SHP77 treated with DMSO at 0.1 percent for 48 hours (cell line): ENCODE measurements at regions not wholly inside any gene's neighbourhood (a gene's known extent, or its start where the extent isn't known, plus 50 kb on each side); places are given as distances from the start of the nearest gene placed in this dataset.
"Not testable (repeated sequence)": the region's sequence is repeated elsewhere in the genome, so short reads cannot be mapped to it uniquely, and the experiment has no call there.

ENCODE experiments used
- DNase-seq: peaks from one replicate; lab custom pipeline; 2025; lab: John Stamatoyannopoulos, UW

GRCh38 chr3:164748626-164749025, 329.7 kb downstream of the SI start:
- no peak for DNase-seq

- no peak for DNase-seq
Observed at GRCh38 chr3:164741869-164742268, 336.4 kb downstream of the SI start.

GRCh38 chr3:164737174-164737573, 341.1 kb downstream of the SI start:
- no peak for DNase-seq

GRCh38 chr3:164732166-164732565, 346.1 kb downstream of the SI start:
- no peak for DNase-seq

GRCh38 chr3:164730815-164731360, 347.4 kb downstream of the SI start:
- no peak for DNase-seq

GRCh38 chr3:164723396-164723795, 354.9 kb downstream of the SI start:
- no peak for DNase-seq

GRCh38 chr3:164702808-164703207, 375.5 kb downstream of the SI start:
- not testable (repeated sequence) for DNase-seq

GRCh38 chr3:164687902-164688301, 390.4 kb downstream of the SI start:
- no peak for DNase-seq

GRCh38 chr3:164687211-164687610, 391.1 kb downstream of the SI start:
- DNase-seq: no peak

GRCh38 chr3:164683489-164683888, 394.8 kb downstream of the SI start:
- no peak for DNase-seq

- DNase-seq: no peak
Observed at GRCh38 chr3:164679245-164679644, 399.1 kb downstream of the SI start.

- no peak for DNase-seq
Observed at GRCh38 chr3:164677317-164677716, 401.0 kb downstream of the SI start.

GRCh38 chr3:164673738-164674137, 404.6 kb downstream of the SI start:
- DNase-seq: no peak

- DNase-seq: no peak
Observed at GRCh38 chr3:164658125-164658524, 420.2 kb downstream of the SI start.

- DNase-seq: no peak
Observed at GRCh38 chr3:164657631-164658030, 420.7 kb downstream of the SI start.

GRCh38 chr3:164655462-164655861, 422.8 kb downstream of the SI start:
- no peak for DNase-seq

- no peak for DNase-seq
Observed at GRCh38 chr3:164641071-164641470, 437.2 kb downstream of the SI start.

GRCh38 chr3:164640591-164640990, 437.7 kb downstream of the SI start:
- no peak for DNase-seq

- DNase-seq: no peak
Observed at GRCh38 chr3:164620956-164621355, 457.3 kb downstream of the SI start.

GRCh38 chr3:164620423-164620822, 457.9 kb downstream of the SI start:
- DNase-seq: no peak

GRCh38 chr3:164612751-164613150, 465.5 kb downstream of the SI start:
- no peak for DNase-seq

- DNase-seq: no peak
Observed at GRCh38 chr3:164608554-164609276, 469.6 kb downstream of the SI start.

GRCh38 chr3:164604687-164605086, 473.6 kb downstream of the SI start:
- DNase-seq: no peak

GRCh38 chr3:164577667-164578210, 500.6 kb downstream of the SI start:
- no peak for DNase-seq
